NCI-H510A treated with DMSO at 0.1 percent for 48 hours (cell line): ENCODE measurements at regions not wholly inside any gene's neighbourhood (a gene's known extent, or its start where the extent isn't known, plus 50 kb on each side); places are given as distances from the start of the nearest gene placed in this dataset.

ENCODE experiments used
- DNase-seq: peaks from one replicate; lab custom pipeline; 2025; lab: John Stamatoyannopoulos, UW

DNA sequence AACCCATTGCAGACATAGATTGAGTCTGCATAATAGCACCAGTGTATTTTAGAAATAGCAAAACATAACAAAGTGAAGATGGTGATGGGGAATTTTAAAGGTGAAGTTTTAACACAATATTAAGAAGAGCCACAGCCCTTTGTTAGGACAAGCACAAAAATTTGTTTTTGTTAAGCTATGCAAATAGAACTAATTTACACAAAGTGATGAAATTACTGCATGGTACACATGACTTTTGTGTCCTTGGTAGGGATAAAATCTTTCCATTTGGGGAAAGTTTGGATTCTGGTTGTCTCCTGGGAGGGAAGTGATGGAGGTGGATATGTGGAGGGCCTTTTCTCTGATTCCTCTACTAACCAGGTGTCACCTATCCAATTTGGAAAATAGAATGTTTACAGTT lies 50.4 kb upstream of the MTNR1B start:
- DNase-seq: no peak
